ENCODE measurements at regions not wholly inside any gene's neighbourhood (a gene's known extent, or its start where the extent isn't known, plus 50 kb on each side); places are given as distances from the start of the nearest gene placed in this dataset.

- DNase-seq (ENCODE audit: low read depth), result no peak
Observed at GRCh38 chr10:113420733-113421675, 131.8 kb upstream of the HABP2 start.

GRCh38 chr10:113422371-113422770, 130.5 kb upstream of the HABP2 start:
- no peak for DNase-seq (ENCODE audit: low read depth)

GRCh38 chr10:113423981-113424721, 128.7 kb upstream of the HABP2 start:
- no peak for DNase-seq (ENCODE audit: low read depth)

DNA sequence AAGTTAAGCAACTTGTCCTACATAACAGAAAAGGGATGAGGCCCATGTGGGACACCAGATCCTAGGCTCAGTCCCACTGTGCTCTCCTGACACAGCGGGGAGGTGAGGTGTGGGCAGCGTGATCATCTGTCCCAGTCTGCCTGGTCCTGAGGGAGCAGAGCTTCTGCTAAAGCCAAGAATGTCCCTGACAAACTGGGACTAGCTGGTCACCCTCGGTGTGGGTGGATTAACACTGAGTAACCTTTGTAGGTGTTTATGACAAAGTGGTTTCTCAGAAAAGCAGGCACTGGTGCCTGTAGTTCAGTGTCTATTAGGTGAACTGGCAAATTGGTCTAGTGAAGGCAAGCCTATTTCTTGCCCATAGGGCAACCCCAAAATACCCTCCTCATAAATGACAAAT, 127.8 kb upstream of the HABP2 start:
- DNase-seq (ENCODE audit: low read depth), result no peak

DNA sequence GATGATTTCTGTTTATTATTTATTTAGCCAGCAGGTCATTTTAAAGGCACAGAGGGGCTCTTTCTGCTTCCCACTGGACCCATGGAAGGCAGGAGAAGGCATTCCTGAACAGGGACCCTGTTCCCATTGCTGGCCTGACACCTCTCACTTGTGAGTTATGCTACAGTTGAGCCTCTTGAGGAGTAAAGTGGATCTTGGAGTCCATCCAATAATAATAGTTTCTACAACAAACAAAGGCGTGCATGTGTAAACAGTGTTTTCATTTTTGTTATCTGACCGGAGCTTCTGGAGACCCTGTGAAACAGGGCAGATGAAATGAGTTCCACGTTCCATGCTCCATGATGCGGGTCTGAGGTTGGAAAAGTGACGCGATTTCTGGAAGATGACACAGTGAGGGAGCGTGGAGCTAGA, 127.3 kb upstream of the HABP2 start:
- no peak for DNase-seq (ENCODE audit: low read depth)

- no peak for DNase-seq (ENCODE audit: low read depth)
Observed at GRCh38 chr10:113426181-113426877, 126.5 kb upstream of the HABP2 start.

- no peak for DNase-seq (ENCODE audit: low read depth)
Observed at GRCh38 chr10:113427236-113427735, 125.6 kb upstream of the HABP2 start.

GRCh38 chr10:113427811-113428558, 124.9 kb upstream of the HABP2 start:
- DNase-seq (ENCODE audit: low read depth), result no peak

GRCh38 chr10:113430634-113431397, 122.0 kb upstream of the HABP2 start:
- no peak for DNase-seq (ENCODE audit: low read depth)

DNA sequence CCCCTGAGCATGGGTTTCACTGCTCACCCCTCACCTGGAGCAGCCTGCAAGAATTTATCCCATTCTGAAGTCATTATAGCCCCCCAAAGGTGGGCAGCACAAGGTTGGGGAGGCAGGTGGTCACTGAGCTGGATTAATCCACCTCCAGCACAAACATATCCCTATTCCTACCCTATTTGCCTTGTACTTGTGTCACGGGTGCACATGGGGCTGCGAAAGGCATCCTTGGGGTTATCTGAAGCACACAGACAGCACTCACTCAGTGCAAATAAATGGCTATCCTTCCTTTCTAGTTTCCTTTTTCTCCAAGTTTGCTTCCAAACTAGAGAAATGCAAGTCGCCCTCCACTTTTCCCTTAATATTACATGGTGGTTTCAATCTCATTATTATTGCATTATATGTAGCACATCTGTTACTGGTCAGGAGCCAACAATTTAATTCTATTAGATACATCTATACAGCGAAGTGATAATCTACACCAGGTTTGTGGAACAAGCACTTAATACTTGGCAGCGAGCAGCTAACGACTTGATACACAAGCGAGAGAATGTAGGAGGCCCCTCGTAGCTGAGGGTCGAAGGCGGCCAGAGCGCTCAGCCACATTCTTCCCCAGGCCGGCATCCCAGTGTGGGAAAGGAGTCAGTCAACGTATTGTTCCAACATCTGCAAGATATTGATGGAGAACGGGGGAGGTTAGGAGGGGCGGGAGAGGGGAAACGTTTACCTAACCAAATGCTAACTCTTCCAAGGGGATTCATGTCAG, 121.3 kb upstream of the HABP2 start:
- DNase-seq (ENCODE audit: low read depth), result no peak

GRCh38 chr10:113433711-113434110, 119.1 kb upstream of the HABP2 start:
- DNase-seq (ENCODE audit: low read depth), result no peak

- no peak for DNase-seq (ENCODE audit: low read depth)
Observed at GRCh38 chr10:113434315-113434714, 118.5 kb upstream of the HABP2 start.

DNA sequence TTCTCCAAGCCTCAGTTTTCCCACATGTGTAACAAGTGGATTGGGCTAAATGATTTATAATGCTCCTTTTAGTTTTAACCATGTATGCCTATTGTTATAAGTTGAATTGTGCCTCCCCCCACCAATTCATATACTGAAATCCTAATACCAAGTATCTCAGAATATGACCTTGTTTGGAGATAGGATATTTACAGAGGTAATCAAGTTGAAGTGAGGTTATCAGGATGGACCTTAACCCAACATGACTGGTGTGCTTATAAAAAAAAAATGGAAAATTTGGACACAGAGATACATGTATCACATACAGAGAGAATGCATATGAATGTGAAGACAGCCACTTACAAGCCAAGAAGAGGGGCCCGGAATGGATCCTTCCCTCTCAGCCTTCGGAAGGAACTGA, 117.9 kb upstream of the HABP2 start:
- DNase-seq (ENCODE audit: low read depth), result no peak

DNA sequence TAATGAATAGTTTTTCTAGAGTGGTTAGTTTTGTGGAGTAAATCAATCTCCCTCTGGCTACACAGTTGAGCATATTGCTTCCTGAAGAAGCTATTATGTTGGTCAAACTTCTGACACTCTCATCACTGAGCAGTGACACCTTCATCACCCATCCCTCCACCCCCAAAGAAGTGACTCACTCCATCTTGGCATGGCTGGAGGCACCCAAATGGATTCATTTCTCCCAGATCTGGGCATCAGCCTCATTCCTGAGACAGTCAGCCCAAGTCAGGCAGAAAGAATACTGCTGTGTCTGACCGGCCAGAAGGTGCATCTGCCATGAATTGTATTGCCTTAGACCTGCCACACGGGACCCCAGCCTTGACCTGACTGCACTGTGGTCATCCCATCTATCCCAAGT, 117.0 kb upstream of the HABP2 start:
- no peak for DNase-seq (ENCODE audit: low read depth)

GRCh38 chr10:113436851-113437250, 116.0 kb upstream of the HABP2 start:
- no peak for DNase-seq (ENCODE audit: low read depth)

DNA sequence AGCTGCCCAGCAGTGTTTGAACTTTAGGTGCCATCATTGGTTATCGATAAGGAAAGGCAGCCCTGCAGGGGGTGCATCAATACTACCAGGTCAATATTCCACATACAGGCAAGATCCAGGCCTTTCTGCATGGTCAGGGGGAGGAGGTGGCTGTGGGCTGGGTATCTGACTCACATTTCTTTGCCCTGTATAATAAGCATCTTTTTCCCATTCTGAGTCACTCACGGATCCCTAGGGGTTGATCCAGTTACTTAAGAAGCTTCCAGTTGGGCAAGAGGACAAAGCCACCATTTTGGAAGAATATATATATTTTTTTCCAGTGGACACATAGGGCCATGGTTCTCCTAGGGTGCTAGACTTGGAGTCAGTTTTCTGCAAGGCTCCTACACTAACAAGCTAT, 114.2 kb upstream of the HABP2 start:
- no peak for DNase-seq (ENCODE audit: low read depth)

- no peak for DNase-seq (ENCODE audit: low read depth)
Observed at GRCh38 chr10:113441220-113441619, 111.6 kb upstream of the HABP2 start.

GRCh38 chr10:113441686-113442270, 111.1 kb upstream of the HABP2 start:
- no peak for DNase-seq (ENCODE audit: low read depth)

- DNase-seq (ENCODE audit: low read depth), result no peak
Observed at GRCh38 chr10:113442336-113442735, 110.5 kb upstream of the HABP2 start.

Data from stimulated activated CD8-positive, alpha-beta memory T cell treated with anti-CD3 and anti-CD28 coated beads, Interleukin-4, amount 100 ng/mL, for 24 hours (primary cell).